HCT116 (cell line): ENCODE measurements at regions not wholly inside any gene's neighbourhood (a gene's known extent, or its start where the extent isn't known, plus 50 kb on each side); places are given as distances from the start of the nearest gene placed in this dataset.

Experiments used
- ATAC-seq: fragments of 200-7000 bp; cut with Tn5 transposase; 2 replicates; pipeline ENCODE4 v1.9.1; 2020; ENCODE audit warnings: mild to moderate bottlenecking, moderate library complexity
- BruUV-seq: library from RNA; stranded (reverse); fragments of 400-500 nt; replicated peaks from 2 replicates; lab custom pipeline; 2021; lab: Mats Ljungman, UMichigan
- CTCF ChIA-PET: fragments of 300-600 bp; sonication (Branson Sonifier 250); formaldehyde crosslinking; loops from one replicate; lab custom pipeline; 2021; ENCODE audit warnings: antibody characterized with exemption; lab: Charles Lee
- POLR2A ChIA-PET: fragments of 300-600, 350-600 bp; sonication (Branson Sonifier 250); formaldehyde crosslinking; loops from one replicate; lab custom pipeline; 2021; ENCODE audit warnings: antibody characterized with exemption; lab: Charles Lee
- RAD21 ChIA-PET, 2 experiments: fragments of 300-600 bp; sonication (Branson Sonifier 250); formaldehyde crosslinking; loops; one replicate each; lab custom pipeline; 2023; ENCODE audit warnings: low total read pairs in 2 of 2; ENCODE audit not compliant: uncharacterized antibody in 2 of 2, unreplicated experiment in 2 of 2, low non-redundant PET in 1 of 2; lab: Charles Lee
- DNase-seq: peaks from one replicate; pipeline ENCODE4 v3.0.0-alpha.2; 2010; ENCODE audit warnings: low read depth, low spot score
- H2AFZ ChIP-seq: fragments of 200-600 bp; shearing (Covaris generic), sonication (generic); 2 replicates; pipeline ENCODE4 v1.6.1; 2017; ENCODE audit warnings: low read depth, mixed run types, mixed read lengths, antibody characterized with exemption, low read length; ENCODE audit not compliant: poor library complexity, severe bottlenecking
- H3K27ac ChIP-seq: 2 replicates; pipeline ENCODE4 v1.5.1; 2012; ENCODE audit warnings: low read depth, low read length
- H3K27me3 ChIP-seq: fragments of 200-600 bp; sonication (generic); 2 replicates; pipeline ENCODE4 v1.6.1; 2016; ENCODE audit warnings: mixed run types, low read length, mixed read lengths; ENCODE audit not compliant: insufficient read depth
- H3K36me3 ChIP-seq, 2 experiments: fragments of 200-500 bp in 1 of 2; fragments of 200-600 bp in 1 of 2; sonication (Bioruptor generic) in 1 of 2; sonication (generic) in 1 of 2; 2 replicates each; pipeline versions ENCODE4 v1.5.1 to v1.6.1; 2014 to 2016; ENCODE audit warnings: low read length in 2 of 2, inconsistent platforms in 1 of 2, mixed read lengths in 1 of 2, mixed run types in 1 of 2; ENCODE audit not compliant: insufficient read depth in 2 of 2, control insufficient read depth in 1 of 2
- H3K4me1 ChIP-seq, 2 experiments: fragments of 200-600 bp in 1 of 2; sonication (generic) in 1 of 2; 2 replicates each; pipeline versions ENCODE4 v1.5.1 to v1.6.1; 2012 to 2017; ENCODE audit warnings: low read length in 2 of 2, inconsistent platforms in 1 of 2, mild to moderate bottlenecking in 1 of 2, mixed read lengths in 1 of 2, mixed run types in 1 of 2, moderate library complexity in 1 of 2; ENCODE audit not compliant: insufficient read depth in 2 of 2, control insufficient read depth in 1 of 2
- H3K4me2 ChIP-seq: fragments of 200-600 bp; sonication (generic); 2 replicates; pipeline ENCODE4 v1.6.1; 2017; ENCODE audit warnings: mixed run types, low read length, mixed read lengths
- H3K4me3 ChIP-seq, 2 experiments: fragments of 200-600 bp in 1 of 2; sonication (generic) in 1 of 2; replicated peaks in 1 of 2; 2 replicates each; pipeline ENCODE4 v1.5.1; 2011 to 2016; ENCODE audit warnings: low read length in 2 of 2, control low read depth in 1 of 2, low read depth in 1 of 2, mild to moderate bottlenecking in 1 of 2, mixed read lengths in 1 of 2, mixed run types in 1 of 2
- H3K79me2 ChIP-seq: fragments of 200-600 bp; sonication (generic); 2 replicates; pipeline ENCODE4 v1.6.1; 2017; ENCODE audit warnings: mild to moderate bottlenecking, mixed run types, low read length, moderate library complexity, mixed read lengths; ENCODE audit not compliant: insufficient read depth
- H3K9ac ChIP-seq: fragments of 200-600 bp; sonication (generic); 2 replicates; pipeline ENCODE4 v1.6.1; 2016; ENCODE audit warnings: low read length, mixed read lengths
- H3K9me2 ChIP-seq: fragments of 200-600 bp; sonication (generic), shearing (Covaris generic); 2 replicates; pipeline ENCODE4 v1.6.1; 2017; ENCODE audit warnings: mixed run types, mild to moderate bottlenecking, moderate library complexity; ENCODE audit not compliant: insufficient read depth
- H3K9me3 ChIP-seq, 2 experiments: fragments of 200-500 bp in 1 of 2; fragments of 200-600 bp in 1 of 2; sonication (Bioruptor generic) in 1 of 2; sonication (generic) in 1 of 2; 2 replicates each; pipeline ENCODE4 v1.6.1; 2014 to 2017; ENCODE audit warnings: low read length in 2 of 2, mixed read lengths in 2 of 2, inconsistent platforms in 1 of 2, low read depth in 1 of 2, mild to moderate bottlenecking in 1 of 2, mixed run types in 1 of 2, moderate library complexity in 1 of 2; ENCODE audit not compliant: control insufficient read depth in 1 of 2, insufficient read depth in 1 of 2
- H4K20me1 ChIP-seq: fragments of 200-600 bp; sonication (generic), shearing (Covaris generic); 2 replicates; pipeline ENCODE4 v1.6.1; 2017; ENCODE audit warnings: mixed run types, mild to moderate bottlenecking, moderate library complexity; ENCODE audit not compliant: insufficient read depth
- ATF3 ChIP-seq: IDR thresholded peaks from 2 replicates; pipeline ENCODE4 v1.6.1; 2012
- CEBPB ChIP-seq: IDR thresholded peaks from 2 replicates; pipeline ENCODE4 v1.6.1; 2012; ENCODE audit warnings: low read depth
- CTCF ChIP-seq, 3 experiments: fragments of 200-600 bp in 1 of 3; sonication (generic) in 1 of 3; IDR thresholded peaks in 2 of 3; conservative IDR thresholded peaks in 1 of 3; 2 replicates each; pipeline ENCODE4 v1.5.1; 2012 to 2017; ENCODE audit warnings: low read depth in 2 of 3, low read length in 2 of 3, antibody characterized with exemption in 1 of 3, borderline replicate concordance in 1 of 3, control low read depth in 1 of 3, mild to moderate bottlenecking in 1 of 3, mixed read lengths in 1 of 3, mixed run types in 1 of 3, moderate library complexity in 1 of 3; ENCODE audit not compliant: insufficient read depth in 1 of 3
- ELF1 ChIP-seq: IDR thresholded peaks from 2 replicates; pipeline ENCODE4 v1.6.1; 2012; ENCODE audit warnings: low read depth, borderline replicate concordance
- EZH2phosphoT487 ChIP-seq: fragments of 200-600 bp; IDR thresholded peaks from 2 replicates; pipeline ENCODE4 v1.6.1; 2018; ENCODE audit warnings: antibody characterized with exemption, borderline replicate concordance
- FOSL1 ChIP-seq: IDR thresholded peaks from 2 replicates; pipeline ENCODE4 v1.6.1; 2012; ENCODE audit warnings: low read depth
- MAX ChIP-seq: IDR thresholded peaks from 2 replicates; pipeline ENCODE4 v1.6.1; 2012
- SP1 ChIP-seq: IDR thresholded peaks from 2 replicates; pipeline ENCODE4 v1.6.1; 2012; ENCODE audit warnings: low read depth
- SRF ChIP-seq: IDR thresholded peaks from 2 replicates; pipeline ENCODE4 v1.6.1; 2012; ENCODE audit warnings: low read depth
- TCF7L2 ChIP-seq: IDR thresholded peaks from 2 replicates; pipeline ENCODE4 v1.7.0; 2011; ENCODE audit warnings: borderline replicate concordance, inconsistent platforms; ENCODE audit not compliant: insufficient read depth, insufficient read length; ENCODE audit errors: extremely low read depth
- ZNF274 ChIP-seq: fragments of 200-500 bp; sonication (Bioruptor generic); IDR thresholded peaks from 2 replicates; pipeline ENCODE4 v1.6.1; 2014; ENCODE audit warnings: mild to moderate bottlenecking, low read depth, low read length, inconsistent platforms
- intact Hi-C: fragments of 100-400 bp; cut with micrococcal nuclease; formaldehyde crosslinking; loops from 2 replicates; pipeline ENCODE4 v1.10.0; 2022

GRCh38 chr1:187121661-187122060 is 292.9 kb downstream of the PLA2G4A start:
- H3K36me3 ChIP-seq, result no peaks in the 10 kb centered on the region
- no peak for TF ChIP-seq MAX
- no peaks in the 10 kb centered on the region for H3K9me3 ChIP-seq
- POLR2A ChIA-PET, result no interaction called here
- ATAC-seq, result no peak
- H4K20me1 ChIP-seq, result no peaks in the 10 kb centered on the region
- H3K79me2 ChIP-seq, result no peaks in the 10 kb centered on the region
- no peak overlapping the region for H3K9ac ChIP-seq
- no peak overlapping the region for H3K4me2 ChIP-seq
- H3K27me3 ChIP-seq, result no peaks in the 10 kb centered on the region
- RAD21 ChIA-PET, result no interaction called here
- no peaks in the 10 kb centered on the region for H3K4me1 ChIP-seq
- no TSS peak for BruUV-seq
- no peak for DNase-seq
- intact Hi-C loops, result no loop called here
- CTCF ChIA-PET, result no interaction called here
- no peak overlapping the region for H3K27ac ChIP-seq
- no peaks in the 10 kb centered on the region for H3K9me2 ChIP-seq
- no peak overlapping the region for H2AFZ ChIP-seq
- H3K4me3 ChIP-seq, result no peak overlapping the region

GRCh38 chr1:187122566-187122965 is 293.8 kb downstream of the PLA2G4A start:
- no peak for ATAC-seq
- Histone ChIP-seq H3K9ac (no peak overlapping the region), H3K27ac (no peak overlapping the region), H3K36me3 (no peaks in the 10 kb centered on the region), H3K27me3 (no peaks in the 10 kb centered on the region), H3K4me1 (no peaks in the 10 kb centered on the region), H3K4me2 (no peak overlapping the region), H3K9me3 (no peaks in the 10 kb centered on the region)
- CTCF ChIA-PET, result no interaction called here
- no TSS peak for BruUV-seq
- POLR2A ChIA-PET, result no interaction called here
- intact Hi-C loops, result no loop called here
- TF ChIP-seq TCF7L2, result no peak
- no peak for TF ChIP-seq ELF1
- no peak for TF ChIP-seq ZNF274
- no peak for TF ChIP-seq SP1
- TF ChIP-seq SRF, result no peak
- no peak for TF ChIP-seq CEBPB
- TF ChIP-seq FOSL1, result no peak
- no peak for TF ChIP-seq MAX
- no peak for TF ChIP-seq ATF3
- no peak for TF ChIP-seq EZH2phosphoT487
- no peak for TF ChIP-seq CTCF (IDR thresholded peaks at IDR 0.05 in 2 of 3, conservative IDR thresholded peaks at IDR 0.05 in 1 of 3; ENCODE audit: borderline replicate concordance in 1 of 3, insufficient read depth in 1 of 3, low read depth in 2 of 3, low read length in 2 of 3)
- TF ChIP-seq, all 23 proteins: peak for 0
- H3K9me2 ChIP-seq, result no peaks in the 10 kb centered on the region
- no peak overlapping the region for H3K4me3 ChIP-seq
- no peaks in the 10 kb centered on the region for H3K79me2 ChIP-seq
- no peak for DNase-seq
- RAD21 ChIA-PET, result no interaction called here
- H2AFZ ChIP-seq, result no peak overlapping the region
- no peaks in the 10 kb centered on the region for H4K20me1 ChIP-seq
